Jurkat, Clone E6-1 (cell line): ENCODE measurements at regions not wholly inside any gene's neighbourhood (a gene's known extent, or its start where the extent isn't known, plus 50 kb on each side); places are given as distances from the start of the nearest gene placed in this dataset.
"Not testable (repeated sequence)": the region's sequence is repeated elsewhere in the genome, so short reads cannot be mapped to it uniquely, and the experiment has no call there.

Experiments used
- DNase-seq: peaks from one replicate; pipeline ENCODE4 v3.0.0-alpha.2; 2011; ENCODE audit warnings: low read depth, low spot score
- H3K4me3 ChIP-seq: 2 replicates; pipeline ENCODE4 v1.5.1; 2011; ENCODE audit warnings: mild to moderate bottlenecking, low read length, control low read depth, moderate library complexity

GRCh38 chr1:38686167-38686926 lies 173.2 kb downstream of the RRAGC start:
- no peak overlapping the region for H3K4me3 ChIP-seq
- no peak for DNase-seq

GRCh38 chr1:38685388-38685787 lies 174.2 kb downstream of the RRAGC start:
- DNase-seq = no peak

GRCh38 chr1:38680801-38681510 lies 178.6 kb downstream of the RRAGC start:
- DNase-seq = peak; percentile 5
- H3K4me3 ChIP-seq = no peak overlapping the region

More at GRCh38 chr1:38685388-38685787, 174.2 kb downstream of the RRAGC start:
- no peak overlapping the region for H3K4me3 ChIP-seq

GRCh38 chr1:38677756-38678155 lies 181.8 kb downstream of the RRAGC start:
- DNase-seq = no peak
- no peak overlapping the region for H3K4me3 ChIP-seq

GRCh38 chr1:38677311-38677710 lies 182.3 kb downstream of the RRAGC start:
- no peak overlapping the region for H3K4me3 ChIP-seq
- no peak for DNase-seq

- no peak for DNase-seq
- H3K4me3 ChIP-seq = no peak overlapping the region
Observed at GRCh38 chr1:38672692-38673091, 186.9 kb downstream of the RRAGC start.

GRCh38 chr1:38671221-38671620 lies 188.4 kb downstream of the RRAGC start:
- no peak overlapping the region for H3K4me3 ChIP-seq
- no peak for DNase-seq

- no peak for DNase-seq
- no peak overlapping the region for H3K4me3 ChIP-seq
Observed at GRCh38 chr1:38670544-38671122, 188.9 kb downstream of the RRAGC start.

GRCh38 chr1:38667626-38668025 lies 191.9 kb downstream of the RRAGC start:
- no peak overlapping the region for H3K4me3 ChIP-seq
- DNase-seq = no peak

GRCh38 chr1:38662126-38662525 lies 197.4 kb downstream of the RRAGC start:
- no peak for DNase-seq
- H3K4me3 ChIP-seq = no peak overlapping the region

- no peak overlapping the region for H3K4me3 ChIP-seq
- DNase-seq = no peak
Observed at GRCh38 chr1:38658883-38659282, 200.7 kb downstream of the RRAGC start.

- no peak for DNase-seq
- H3K4me3 ChIP-seq = no peak overlapping the region
Observed at GRCh38 chr1:38657873-38658272, 201.7 kb downstream of the RRAGC start.

- no peak overlapping the region for H3K4me3 ChIP-seq
Observed at GRCh38 chr1:38657207-38657840, 202.2 kb downstream of the RRAGC start.

GRCh38 chr1:38656726-38657125 lies 202.8 kb downstream of the RRAGC start:
- no peak for DNase-seq
- no peak overlapping the region for H3K4me3 ChIP-seq

More at GRCh38 chr1:38657207-38657840, 202.2 kb downstream of the RRAGC start:
- no peak for DNase-seq

GRCh38 chr1:38652217-38652616 lies 207.4 kb downstream of the RRAGC start:
- H3K4me3 ChIP-seq = no peak overlapping the region
- DNase-seq = no peak

GRCh38 chr1:38651669-38652068 lies 207.9 kb downstream of the RRAGC start:
- DNase-seq = no peak
- no peak overlapping the region for H3K4me3 ChIP-seq

GRCh38 chr1:38648417-38648816 lies 211.2 kb downstream of the RRAGC start:
- no peak for DNase-seq
- H3K4me3 ChIP-seq = no peak overlapping the region

GRCh38 chr1:38647341-38647740 lies 212.2 kb downstream of the RRAGC start:
- H3K4me3 ChIP-seq, DNase-seq: not testable (repeated sequence)

GRCh38 chr1:38644092-38644491 lies 215.5 kb downstream of the RRAGC start:
- no peak for DNase-seq
- H3K4me3 ChIP-seq = no peak overlapping the region

- DNase-seq = no peak
- H3K4me3 ChIP-seq = no peak overlapping the region
Observed at GRCh38 chr1:38641661-38642060, 217.9 kb downstream of the RRAGC start.
